NCI-H2227 (cell line): ENCODE measurements at regions not wholly inside any gene's neighbourhood (a gene's known extent, or its start where the extent isn't known, plus 50 kb on each side); places are given as distances from the start of the nearest gene placed in this dataset.
"Not testable (repeated sequence)": the region's sequence is repeated elsewhere in the genome, so short reads cannot be mapped to it uniquely, and the experiment has no call there.

Experiments used
- DNase-seq: peaks from one replicate; lab custom pipeline; 2025; ENCODE audit not compliant: unreplicated experiment; lab: John Stamatoyannopoulos, UW

GRCh38 chr12:46982629-46983392 lies 96.6 kb upstream of the PCED1B start:
- DNase-seq: no peak

- no peak for DNase-seq
These were observed 96.0 kb upstream of the PCED1B start for GRCh38 chr12:46983393-46983793.

GRCh38 chr12:46983959-46984841 lies 95.2 kb upstream of the PCED1B start:
- DNase-seq: peak; percentile 52

GRCh38 chr12:46985816-46986215 lies 93.6 kb upstream of the PCED1B start:
- no peak for DNase-seq

- not testable (repeated sequence) for DNase-seq
These were observed 91.3 kb upstream of the PCED1B start for GRCh38 chr12:46988122-46988521.

- no peak for DNase-seq
These were observed 89.2 kb upstream of the PCED1B start for GRCh38 chr12:46990211-46990610.

- not testable (repeated sequence) for DNase-seq
These were observed 87.4 kb upstream of the PCED1B start for GRCh38 chr12:46992051-46992450.

- DNase-seq: no peak
These were observed 80.5 kb upstream of the PCED1B start for GRCh38 chr12:46998811-46999368.

- no peak for DNase-seq
These were observed 74.8 kb upstream of the PCED1B start for GRCh38 chr12:47004634-47005033.

- DNase-seq: no peak
These were observed 72.4 kb upstream of the PCED1B start for GRCh38 chr12:47007048-47007447.

GRCh38 chr12:47012552-47012951 lies 66.9 kb upstream of the PCED1B start:
- no peak for DNase-seq

GRCh38 chr12:47014474-47014873 lies 64.9 kb upstream of the PCED1B start:
- DNase-seq: no peak

GRCh38 chr12:47015381-47015780 lies 64.0 kb upstream of the PCED1B start:
- DNase-seq: no peak

GRCh38 chr12:47017041-47017713 lies 62.2 kb upstream of the PCED1B start:
- DNase-seq: no peak

- DNase-seq: no peak
These were observed 61.4 kb upstream of the PCED1B start for GRCh38 chr12:47017901-47018475.

- DNase-seq: no peak
These were observed 59.1 kb upstream of the PCED1B start for GRCh38 chr12:47020211-47020821.

- peak; percentile 67 for DNase-seq
These were observed 58.1 kb upstream of the PCED1B start for GRCh38 chr12:47021298-47021697.

GRCh38 chr12:47022296-47022695 lies 57.1 kb upstream of the PCED1B start:
- no peak for DNase-seq

- no peak for DNase-seq
These were observed 56.1 kb upstream of the PCED1B start for GRCh38 chr12:47023311-47023710.

- no peak for DNase-seq
These were observed 55.5 kb upstream of the PCED1B start for GRCh38 chr12:47023953-47024352.
